Activated CD8-positive, alpha-beta memory T cell treated with anti-CD3 and anti-CD28 coated beads for 1 hour (primary cell): ENCODE measurements at regions not wholly inside any gene's neighbourhood (a gene's known extent, or its start where the extent isn't known, plus 50 kb on each side); places are given as distances from the start of the nearest gene placed in this dataset.
"Not testable (repeated sequence)": the region's sequence is repeated elsewhere in the genome, so short reads cannot be mapped to it uniquely, and the experiment has no call there.

Source experiments
- DNase-seq, 2 donors: peaks; one replicate each; pipeline ENCODE4 v3.0.0-alpha.2; 2020; ENCODE audit warnings: low read depth in 1 of 2; ENCODE audit errors: extremely low read depth in 1 of 2

GRCh38 chr5:1958211-1959010, 75.7 kb upstream of the IRX4 start:
- no peak for DNase-seq

GRCh38 chr5:1955586-1955985, 72.9 kb upstream of the IRX4 start:
- DNase-seq, result no peak

- DNase-seq, result not testable (repeated sequence)
Measured at GRCh38 chr5:1953710-1954109, 71.0 kb upstream of the IRX4 start.

DNA sequence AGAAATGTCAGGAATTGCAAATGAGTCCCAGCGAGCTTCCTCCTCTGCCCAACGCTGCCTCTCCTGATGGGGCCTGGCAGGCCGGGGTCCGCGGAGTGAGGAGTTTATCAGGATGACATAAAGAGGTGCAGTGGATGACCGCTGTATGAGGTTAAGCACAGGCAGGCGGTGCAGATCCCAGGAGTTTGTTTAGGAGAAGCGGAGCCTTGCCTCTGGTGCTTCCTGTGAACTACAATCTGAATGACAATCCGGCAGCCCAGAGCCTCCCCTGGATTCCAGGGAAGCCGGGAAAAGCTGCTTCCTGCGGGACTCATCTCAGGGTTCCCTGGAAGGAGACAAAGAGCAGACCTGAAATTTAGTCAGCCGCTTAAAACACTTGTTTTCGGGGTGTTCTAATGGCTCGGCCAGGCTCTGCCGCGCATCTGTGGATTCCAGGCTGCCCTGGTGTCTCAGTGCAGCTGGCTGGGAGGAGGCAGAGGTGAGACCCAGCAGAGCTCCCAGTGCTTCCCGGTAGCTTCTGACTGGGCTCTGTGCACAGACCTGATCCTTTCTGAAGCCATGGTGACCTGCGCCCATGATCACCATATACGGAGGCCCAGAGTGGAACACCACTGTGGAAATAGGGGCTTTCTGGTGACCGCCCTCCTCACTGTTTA, 69.8 kb upstream of the IRX4 start:
- DNase-seq, result no peak

GRCh38 chr5:1952021-1952420, 69.3 kb upstream of the IRX4 start:
- DNase-seq, result no peak

DNA sequence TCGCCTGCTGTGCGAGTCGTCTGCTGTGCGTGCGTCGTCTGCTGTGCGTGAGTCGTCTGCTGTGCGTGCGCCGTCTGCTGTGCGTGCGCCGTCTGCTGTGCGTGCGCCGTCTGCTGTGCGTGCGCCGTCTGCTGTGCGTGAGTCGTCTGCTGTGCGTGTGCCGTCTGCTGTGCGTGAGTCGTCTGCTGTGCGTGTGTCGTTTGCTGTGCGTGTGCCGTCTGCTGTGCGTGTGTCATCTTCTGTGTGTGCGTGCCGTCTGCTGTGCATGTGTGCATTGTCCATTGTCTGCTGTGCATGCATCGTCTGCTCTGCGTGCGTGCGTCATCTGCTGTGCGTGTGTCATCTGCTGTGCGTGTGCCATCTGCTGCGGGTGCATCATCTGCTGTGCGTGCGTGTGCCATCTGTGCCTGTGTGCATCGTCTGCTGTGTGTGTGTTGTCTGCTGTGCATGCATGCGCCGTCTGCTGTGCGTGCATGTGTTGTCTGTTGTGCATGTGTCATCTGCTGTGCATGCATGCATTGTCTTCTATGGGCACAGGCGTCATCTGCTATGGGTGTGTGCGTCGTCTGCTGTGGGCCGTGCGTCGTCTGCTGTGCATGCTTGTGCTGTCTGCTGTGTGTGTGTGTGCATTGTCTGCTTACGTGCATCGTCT, 68.6 kb upstream of the IRX4 start:
- no peak for DNase-seq

GRCh38 chr5:1950708-1951103, 68.0 kb upstream of the IRX4 start:
- DNase-seq, result no peak

DNA sequence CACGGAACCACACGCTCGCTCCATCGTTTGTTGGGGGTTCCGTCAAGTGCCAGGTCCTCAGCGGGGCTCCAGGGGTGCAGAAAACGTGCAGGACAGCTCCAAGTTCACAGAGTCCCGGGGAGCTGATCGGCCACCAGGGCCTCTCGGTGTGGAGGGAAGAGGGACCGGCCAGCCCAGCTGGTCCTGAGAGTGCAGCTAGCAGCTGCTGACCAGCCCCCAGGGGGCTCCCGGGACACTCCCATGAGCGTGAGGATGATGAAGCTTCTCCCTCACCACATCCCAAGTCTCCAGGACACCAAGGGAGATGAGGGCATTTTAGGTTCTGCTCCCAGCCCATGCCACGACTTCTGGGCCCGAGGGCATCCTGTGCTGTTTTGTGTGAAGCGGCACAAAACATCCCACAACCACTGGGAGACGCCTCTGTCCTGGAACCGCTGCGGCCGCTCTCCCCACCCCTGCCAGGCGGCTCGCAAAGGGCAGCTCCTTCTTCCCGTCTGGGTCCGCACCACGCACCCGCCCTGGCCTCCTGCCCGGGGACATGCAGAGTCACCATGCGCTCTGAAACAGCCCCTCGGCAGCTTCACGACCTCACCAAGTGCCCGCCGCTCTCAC, 67.5 kb upstream of the IRX4 start:
- DNase-seq, result no peak

DNA sequence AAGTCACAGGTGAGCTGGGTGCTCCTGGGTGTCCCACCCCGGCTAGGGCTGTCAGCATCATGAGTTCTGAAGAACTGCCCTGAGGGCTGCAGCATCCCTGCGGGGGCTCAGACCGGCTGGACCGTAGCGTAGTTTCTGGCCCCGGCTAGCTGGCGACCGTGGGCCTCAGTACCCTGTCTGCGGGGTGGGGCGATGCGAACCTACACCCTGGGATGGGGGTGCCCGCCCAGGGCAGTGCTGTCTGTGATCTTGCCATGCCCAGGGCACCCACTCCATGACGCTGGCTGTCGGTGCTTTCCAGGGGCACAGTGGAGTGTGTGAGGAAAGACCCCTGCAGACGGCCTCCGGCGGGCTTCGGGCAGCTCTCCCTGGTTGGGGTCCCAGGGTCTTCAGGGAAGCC, 66.5 kb upstream of the IRX4 start:
- DNase-seq, result no peak

GRCh38 chr5:1948663-1949191, 66.0 kb upstream of the IRX4 start:
- DNase-seq, result no peak

- DNase-seq, result no peak
Measured at GRCh38 chr5:1948111-1948510, 65.4 kb upstream of the IRX4 start.

- no peak for DNase-seq
Measured at GRCh38 chr5:1946776-1947175, 64.1 kb upstream of the IRX4 start.

DNA sequence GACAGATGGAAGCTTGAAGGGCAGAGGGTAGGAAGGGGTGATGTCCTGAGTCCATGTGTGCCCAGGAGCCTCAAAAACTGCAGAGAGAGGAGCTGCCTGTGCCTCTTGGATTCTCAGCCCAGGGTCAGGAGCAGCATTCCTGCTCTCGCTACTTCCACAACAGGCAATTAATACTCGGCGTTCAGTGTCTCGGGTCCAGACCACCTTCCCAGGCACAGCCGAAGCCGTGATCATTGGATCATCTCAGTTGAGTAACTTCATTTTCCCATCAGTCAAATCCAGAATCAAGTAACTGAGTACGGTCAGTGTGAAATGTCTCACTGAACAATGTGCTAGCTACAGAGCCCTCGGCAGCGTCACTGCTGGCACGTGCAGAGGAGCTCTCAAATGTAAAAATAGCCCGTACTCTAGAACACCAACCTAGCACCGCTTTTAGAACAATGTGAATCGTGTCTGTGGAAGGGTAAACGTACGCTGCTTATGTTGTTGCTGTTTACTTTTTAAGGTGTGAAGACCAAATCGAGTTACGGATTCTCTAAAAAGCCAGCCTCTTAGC, 63.5 kb upstream of the IRX4 start:
- DNase-seq, result no peak

GRCh38 chr5:1945606-1946005, 62.9 kb upstream of the IRX4 start:
- DNase-seq, result no peak

- no peak for DNase-seq
Measured at GRCh38 chr5:1944408-1944807, 61.7 kb upstream of the IRX4 start.

GRCh38 chr5:1943481-1943880, 60.8 kb upstream of the IRX4 start:
- no peak for DNase-seq

DNA sequence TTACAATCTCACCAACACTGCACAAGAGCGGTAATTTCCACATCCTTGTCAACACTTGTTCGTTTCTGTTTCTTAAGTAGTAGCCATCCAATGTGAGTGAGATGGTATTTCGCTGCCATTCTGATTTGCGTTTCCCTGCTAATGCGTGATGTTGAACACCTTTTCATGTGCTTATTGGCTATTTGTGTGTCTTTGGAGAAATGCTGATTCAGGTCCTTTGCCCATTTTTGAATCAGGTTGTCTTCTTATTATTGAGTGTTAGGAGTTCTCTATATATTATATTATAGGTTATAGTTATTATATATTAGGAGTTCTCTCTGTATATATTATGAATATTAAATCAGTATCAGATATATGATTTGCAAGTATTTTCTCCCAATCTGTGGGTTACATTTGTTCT, 59.9 kb upstream of the IRX4 start:
- DNase-seq, result no peak

- no peak for DNase-seq
Measured at GRCh38 chr5:1942158-1942557, 59.4 kb upstream of the IRX4 start.

GRCh38 chr5:1939256-1939655, 56.5 kb upstream of the IRX4 start:
- no peak for DNase-seq

DNA sequence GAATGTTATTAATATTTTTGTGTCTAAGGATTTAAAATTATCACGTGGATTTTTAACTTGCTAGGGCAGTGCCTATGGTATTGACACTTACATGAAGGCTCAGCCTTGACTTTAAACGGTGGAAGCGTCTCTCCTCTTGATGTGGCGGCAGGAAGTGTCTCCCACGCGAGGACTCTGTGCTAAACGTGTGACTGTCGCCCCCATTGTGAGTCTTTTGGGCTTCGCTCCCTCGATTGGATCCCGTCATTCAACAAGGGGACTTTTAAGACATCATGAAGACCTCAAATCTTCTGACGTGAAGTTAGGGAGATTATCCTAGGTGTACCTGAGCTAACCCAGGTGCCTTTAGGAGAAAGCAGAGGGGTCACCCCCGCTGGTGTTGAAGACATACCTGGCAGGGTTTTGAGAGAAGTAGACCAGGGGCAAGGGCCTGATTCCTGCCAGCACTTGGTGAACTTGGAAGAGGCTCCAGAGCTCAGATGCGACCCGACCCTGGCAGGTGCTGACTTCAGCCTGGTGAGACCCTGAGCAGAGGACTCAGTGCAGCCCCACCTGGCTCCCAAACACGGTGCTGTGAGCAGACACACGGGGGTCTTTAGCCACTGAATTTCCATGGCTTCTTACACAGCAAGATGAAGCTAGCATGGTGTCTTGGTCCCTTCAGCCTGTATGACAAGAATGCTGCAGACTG, 55.7 kb upstream of the IRX4 start:
- no peak for DNase-seq

DNA sequence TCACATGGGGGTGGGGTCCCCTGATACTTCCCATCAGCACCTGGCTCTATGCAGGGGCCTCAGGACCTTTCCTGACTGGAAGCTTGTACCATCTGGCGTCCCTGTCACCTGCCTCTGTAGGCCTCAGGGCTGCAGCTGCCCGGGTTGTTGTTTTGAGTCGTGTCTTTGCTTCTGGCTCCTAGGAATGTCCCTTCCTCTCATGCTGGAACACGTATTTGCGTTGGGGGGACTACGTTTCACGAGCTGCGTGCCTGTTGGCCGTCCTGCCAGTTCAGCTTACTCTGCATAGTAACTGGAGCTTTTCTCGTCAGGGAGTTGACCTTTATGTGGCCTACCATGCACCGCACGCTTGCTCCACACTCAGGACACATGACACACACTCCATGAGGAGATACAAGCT, 54.9 kb upstream of the IRX4 start:
- no peak for DNase-seq
